ENCODE measurements at regions not wholly inside any gene's neighbourhood (a gene's known extent, or its start where the extent isn't known, plus 50 kb on each side); places are given as distances from the start of the nearest gene placed in this dataset.

DNA sequence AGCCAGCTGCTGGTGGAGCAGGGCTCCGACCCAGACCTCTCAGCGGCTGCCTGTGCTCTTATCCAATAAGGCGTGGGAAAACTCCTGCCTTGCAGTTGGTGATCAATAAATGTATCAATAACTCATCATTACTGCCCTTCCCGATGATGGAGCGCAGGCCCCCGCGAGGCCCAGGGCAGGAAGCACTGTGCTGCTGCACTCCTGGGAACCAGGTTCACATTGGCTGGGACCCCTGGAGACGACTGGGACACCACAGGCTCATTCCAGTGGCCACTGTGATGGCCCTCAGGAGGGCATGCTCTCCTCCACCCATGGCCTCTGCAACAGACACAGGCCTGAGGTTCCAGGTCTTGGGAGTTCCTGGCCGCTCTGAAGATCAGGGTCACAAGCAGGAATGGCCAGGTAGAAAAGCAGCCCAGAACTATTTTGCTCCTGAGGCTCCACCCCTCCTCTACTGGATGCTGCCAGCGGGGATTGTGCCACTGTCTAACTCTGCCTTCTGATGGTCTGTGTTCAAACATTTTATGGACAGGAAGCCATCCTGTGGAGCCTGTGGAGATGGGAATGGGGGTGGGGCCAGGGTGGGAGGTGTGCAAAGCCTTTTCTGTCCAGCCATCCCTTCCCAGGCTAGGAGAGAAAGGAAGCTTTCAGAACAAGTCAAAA is 287.4 kb upstream of the ZMIZ1 start:
- Mint-ChIP-seq H3K9me3 (ENCODE audit: unreplicated experiment) (no peaks in the 10 kb centered on the region), H3K36me3 (ENCODE audit: unreplicated experiment) (peaks cover 10% of the 10 kb centered on the region), H3K27me3 (ENCODE audit: unreplicated experiment) (no peaks in the 10 kb centered on the region), H3K4me1 (ENCODE audit: low read depth, unreplicated experiment) (peaks cover 3% of the 10 kb centered on the region), H3K27ac (ENCODE audit: unreplicated experiment) (no peak overlapping the region), H3K4me3 (ENCODE audit: unreplicated experiment) (no peak overlapping the region)
- DNase-seq: no peak
- TF ChIP-seq, protein P1, sequence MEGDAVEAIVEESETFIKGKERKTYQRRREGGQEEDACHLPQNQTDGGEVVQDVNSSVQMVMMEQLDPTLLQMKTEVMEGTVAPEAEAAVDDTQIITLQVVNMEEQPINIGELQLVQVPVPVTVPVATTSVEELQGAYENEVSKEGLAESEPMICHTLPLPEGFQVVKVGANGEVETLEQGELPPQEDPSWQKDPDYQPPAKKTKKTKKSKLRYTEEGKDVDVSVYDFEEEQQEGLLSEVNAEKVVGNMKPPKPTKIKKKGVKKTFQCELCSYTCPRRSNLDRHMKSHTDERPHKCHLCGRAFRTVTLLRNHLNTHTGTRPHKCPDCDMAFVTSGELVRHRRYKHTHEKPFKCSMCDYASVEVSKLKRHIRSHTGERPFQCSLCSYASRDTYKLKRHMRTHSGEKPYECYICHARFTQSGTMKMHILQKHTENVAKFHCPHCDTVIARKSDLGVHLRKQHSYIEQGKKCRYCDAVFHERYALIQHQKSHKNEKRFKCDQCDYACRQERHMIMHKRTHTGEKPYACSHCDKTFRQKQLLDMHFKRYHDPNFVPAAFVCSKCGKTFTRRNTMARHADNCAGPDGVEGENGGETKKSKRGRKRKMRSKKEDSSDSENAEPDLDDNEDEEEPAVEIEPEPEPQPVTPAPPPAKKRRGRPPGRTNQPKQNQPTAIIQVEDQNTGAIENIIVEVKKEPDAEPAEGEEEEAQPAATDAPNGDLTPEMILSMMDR (IDR thresholded peaks at IDR 0.05; ENCODE audit: partially characterized antibody, unreplicated experiment): no peak

DNA sequence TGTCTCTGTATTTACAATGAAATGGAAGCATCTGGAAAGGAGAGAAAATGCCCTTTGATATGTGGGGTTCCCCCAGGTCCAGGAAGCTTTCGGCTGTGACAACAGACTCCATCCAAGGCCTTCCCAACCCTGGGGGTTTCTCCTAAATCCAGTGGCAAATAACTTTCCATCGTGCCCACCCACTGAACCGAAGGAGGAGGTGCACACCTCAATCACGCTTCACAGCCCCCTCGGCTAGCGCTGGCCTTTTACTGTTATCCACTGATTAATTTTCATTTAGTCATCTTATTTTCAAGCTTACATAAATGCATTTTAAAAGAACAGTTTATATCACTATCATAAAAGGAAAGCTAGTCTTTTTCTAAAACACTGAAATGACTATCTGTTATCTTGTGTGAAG is 286.8 kb upstream of the ZMIZ1 start:
- H3K4me1 Mint-ChIP-seq (ENCODE audit: low read depth, unreplicated experiment): peaks cover 3% of the 10 kb centered on the region
- no peak overlapping the region for H3K4me3 Mint-ChIP-seq (ENCODE audit: unreplicated experiment)
- H3K27ac Mint-ChIP-seq (ENCODE audit: unreplicated experiment): no peak overlapping the region
- no peaks in the 10 kb centered on the region for H3K27me3 Mint-ChIP-seq (ENCODE audit: unreplicated experiment)
- peaks cover 10% of the 10 kb centered on the region for H3K36me3 Mint-ChIP-seq (ENCODE audit: unreplicated experiment)
- DNase-seq: no peak
- TF ChIP-seq, protein P1 (IDR thresholded peaks at IDR 0.05; ENCODE audit: partially characterized antibody, unreplicated experiment): no peak
- H3K9me3 Mint-ChIP-seq (ENCODE audit: unreplicated experiment): no peaks in the 10 kb centered on the region

DNA sequence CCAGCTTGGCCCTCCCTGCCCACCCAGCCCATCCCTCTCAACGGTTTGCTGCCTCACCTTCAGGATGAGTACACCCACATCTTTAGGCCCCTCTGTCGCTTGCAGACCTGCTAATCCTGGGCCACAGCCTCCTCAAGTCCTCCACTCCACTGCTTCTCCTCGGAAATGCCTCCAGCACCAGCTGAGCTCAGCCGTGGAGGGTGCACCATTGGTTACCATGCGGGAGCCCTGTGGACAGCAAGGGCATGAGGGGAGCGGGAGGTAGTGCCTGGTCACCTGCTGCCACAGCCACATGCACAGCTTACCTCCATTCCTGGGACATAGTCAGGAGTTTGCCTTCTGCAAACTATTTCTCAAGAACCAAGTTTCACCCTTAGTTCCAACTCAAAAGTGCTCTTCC is 286.3 kb upstream of the ZMIZ1 start:
- Mint-ChIP-seq H3K4me1 (ENCODE audit: low read depth, unreplicated experiment) (peaks cover 3% of the 10 kb centered on the region), H3K36me3 (ENCODE audit: unreplicated experiment) (peaks cover 10% of the 10 kb centered on the region), H3K27ac (ENCODE audit: unreplicated experiment) (no peak overlapping the region), H3K27me3 (ENCODE audit: unreplicated experiment) (no peaks in the 10 kb centered on the region), H3K4me3 (ENCODE audit: unreplicated experiment) (no peak overlapping the region), H3K9me3 (ENCODE audit: unreplicated experiment) (no peaks in the 10 kb centered on the region)
- TF ChIP-seq, protein P1 (IDR thresholded peaks at IDR 0.05; ENCODE audit: partially characterized antibody, unreplicated experiment): no peak
- no peak for DNase-seq

DNA sequence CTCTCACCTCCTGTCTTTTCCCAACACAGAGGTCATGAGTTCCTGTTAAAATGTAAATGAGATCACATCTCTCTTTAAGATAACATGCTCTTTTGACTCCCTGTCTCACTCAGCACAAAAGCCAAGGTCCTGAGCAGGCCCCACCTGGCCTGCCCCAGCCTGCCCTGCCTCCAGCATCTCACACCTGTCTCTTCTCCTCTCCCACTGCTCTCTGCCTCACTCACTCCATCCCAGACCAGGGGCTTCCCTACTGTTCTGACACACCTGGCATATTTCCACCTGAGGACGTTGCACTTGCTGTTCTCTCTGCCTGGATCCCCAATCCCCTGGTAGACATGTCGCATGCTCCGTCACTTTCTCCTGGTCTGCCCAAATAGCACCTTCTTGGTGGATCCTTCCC is 285.0 kb upstream of the ZMIZ1 start:
- H3K4me1 Mint-ChIP-seq (ENCODE audit: low read depth, unreplicated experiment): peaks cover 3% of the 10 kb centered on the region
- H3K27me3 Mint-ChIP-seq (ENCODE audit: unreplicated experiment): no peaks in the 10 kb centered on the region
- H3K27ac Mint-ChIP-seq (ENCODE audit: unreplicated experiment): no peak overlapping the region
- no peak overlapping the region for H3K4me3 Mint-ChIP-seq (ENCODE audit: unreplicated experiment)
- TF ChIP-seq, protein P1 (IDR thresholded peaks at IDR 0.05; ENCODE audit: partially characterized antibody, unreplicated experiment): no peak
- no peaks in the 10 kb centered on the region for H3K9me3 Mint-ChIP-seq (ENCODE audit: unreplicated experiment)
- DNase-seq: no peak
- peaks cover 10% of the 10 kb centered on the region for H3K36me3 Mint-ChIP-seq (ENCODE audit: unreplicated experiment)

DNA sequence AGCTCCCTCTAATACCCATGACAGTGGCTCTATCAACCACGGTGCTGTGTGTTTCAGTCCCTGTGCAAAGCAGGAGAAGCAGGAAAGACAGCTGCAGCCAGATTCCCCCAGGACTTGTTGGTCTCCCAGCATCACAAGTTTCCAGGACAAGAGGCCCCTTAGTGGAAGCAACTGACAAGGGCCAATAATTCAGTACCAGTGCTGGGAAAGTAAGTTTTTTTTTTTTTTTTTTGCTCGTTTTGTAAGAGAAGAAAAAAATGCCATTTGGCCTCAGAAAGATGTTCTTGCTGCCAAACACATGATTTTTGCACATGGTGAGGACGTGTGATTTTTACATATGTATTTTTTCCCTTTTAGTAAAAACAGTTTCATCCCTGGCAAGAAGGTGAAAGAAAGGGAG is 284.2 kb upstream of the ZMIZ1 start:
- Mint-ChIP-seq H3K4me1 (ENCODE audit: low read depth, unreplicated experiment) (peaks cover 3% of the 10 kb centered on the region), H3K27me3 (ENCODE audit: unreplicated experiment) (no peaks in the 10 kb centered on the region), H3K9me3 (ENCODE audit: unreplicated experiment) (no peaks in the 10 kb centered on the region), H3K36me3 (ENCODE audit: unreplicated experiment) (peaks cover 10% of the 10 kb centered on the region), H3K27ac (ENCODE audit: unreplicated experiment) (no peak overlapping the region), H3K4me3 (ENCODE audit: unreplicated experiment) (no peak overlapping the region)
- DNase-seq: no peak
- TF ChIP-seq, protein P1 (IDR thresholded peaks at IDR 0.05; ENCODE audit: partially characterized antibody, unreplicated experiment): no peak
